HG03108 (cell line): ENCODE measurements at regions not wholly inside any gene's neighbourhood (a gene's known extent, or its start where the extent isn't known, plus 50 kb on each side); places are given as distances from the start of the nearest gene placed in this dataset.

Source experiments
- ATAC-seq: cut with Tn5 transposase; IDR thresholded peaks from one replicate; pipeline ENCODE4 v1.9.1; 2021; ENCODE audit warnings: moderate library complexity; ENCODE audit not compliant: unreplicated experiment

DNA sequence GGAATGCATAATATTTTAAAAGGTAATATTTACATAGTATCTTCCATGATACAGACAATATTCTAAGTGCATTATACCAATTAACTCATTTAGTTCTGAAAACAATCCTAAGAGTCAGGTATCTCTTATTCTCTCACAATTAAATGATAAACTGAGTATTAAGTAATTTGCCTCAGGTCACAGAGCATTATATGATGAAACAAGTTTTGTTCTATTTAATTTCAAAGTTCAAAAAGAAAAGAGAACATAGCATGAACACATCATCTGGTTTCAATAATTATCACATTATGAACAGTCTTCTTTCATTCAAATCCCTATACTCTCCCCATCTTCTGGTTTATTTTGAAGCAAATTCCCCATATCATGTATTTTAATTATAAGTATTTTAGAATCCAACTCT is 927.5 kb downstream of the ADGRL2 start:
- ATAC-seq: no peak

- ATAC-seq: no peak
Observed at GRCh38 chr1:82724246-82724645, 923.5 kb downstream of the ADGRL2 start.

DNA sequence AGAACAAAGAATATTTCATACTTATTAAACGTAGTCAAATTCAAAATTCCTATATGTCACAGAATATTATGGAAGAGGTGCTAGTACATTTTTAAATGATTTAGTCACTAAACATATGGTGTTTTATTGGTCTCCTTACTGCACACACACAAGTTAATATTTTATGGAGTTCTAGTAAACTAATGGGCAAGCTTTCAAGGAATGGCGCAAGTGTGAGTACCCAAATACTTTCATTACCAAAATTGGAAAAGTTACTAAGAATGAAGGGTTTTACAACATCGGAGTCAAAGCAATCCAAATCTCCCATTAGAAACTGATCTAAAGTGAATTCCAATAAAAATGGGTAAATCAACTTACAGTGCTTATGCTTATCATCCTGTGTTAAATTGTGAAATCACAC is 921.9 kb downstream of the ADGRL2 start:
- ATAC-seq: no peak

- no peak for ATAC-seq
Observed at GRCh38 chr1:82721702-82722101, 921.0 kb downstream of the ADGRL2 start.

DNA sequence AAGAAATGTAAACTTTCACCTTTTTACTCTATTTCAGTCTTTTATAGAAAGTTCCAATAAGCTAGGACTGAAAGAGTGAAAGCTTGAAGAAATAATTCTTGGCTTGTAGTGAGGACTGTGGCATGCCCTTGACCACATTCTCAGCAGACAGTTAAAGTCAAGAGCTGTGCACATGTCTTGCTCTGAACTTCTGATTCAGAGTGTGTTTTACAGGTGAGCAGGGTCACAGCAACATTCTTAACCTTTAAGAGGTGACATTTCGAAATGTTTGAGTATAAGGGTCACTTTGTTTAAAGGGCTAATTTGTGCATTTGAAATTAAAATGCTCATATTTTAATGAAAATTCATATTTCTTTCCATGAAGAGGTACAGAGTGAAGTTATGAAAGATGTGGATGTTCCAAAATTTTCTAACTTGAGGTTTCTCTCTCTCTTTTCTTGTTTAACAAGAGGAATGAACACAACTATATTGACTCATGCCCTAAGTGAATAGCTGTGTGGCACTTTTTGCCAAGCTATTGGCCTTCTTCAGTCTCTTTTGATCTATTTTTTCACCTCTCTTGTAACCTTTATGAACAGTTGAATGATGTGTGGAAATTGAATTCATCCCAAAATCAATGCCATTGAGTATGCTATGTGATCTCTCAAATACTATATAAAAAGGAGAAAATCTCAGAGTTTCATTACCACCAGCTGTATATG is 918.1 kb downstream of the ADGRL2 start:
- no peak for ATAC-seq

DNA sequence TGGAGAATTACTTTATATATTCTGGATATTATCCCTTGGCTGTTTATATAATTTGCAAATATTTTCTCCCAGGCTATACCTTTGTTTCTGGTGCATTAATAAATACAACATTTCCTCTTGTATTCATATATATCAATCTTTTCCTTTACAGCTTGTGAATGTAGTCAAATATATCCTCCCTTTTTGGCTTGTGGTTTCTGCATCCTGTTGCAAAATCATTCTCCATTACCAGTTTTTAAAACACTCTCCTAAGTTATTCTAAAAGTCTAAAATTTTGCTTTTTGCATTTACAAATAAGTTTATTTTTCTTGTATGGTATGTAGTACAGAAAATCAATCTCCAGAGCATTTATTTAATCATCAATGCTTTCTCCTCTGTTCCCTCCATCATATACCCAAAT is 909.4 kb downstream of the ADGRL2 start:
- ATAC-seq: no peak

DNA sequence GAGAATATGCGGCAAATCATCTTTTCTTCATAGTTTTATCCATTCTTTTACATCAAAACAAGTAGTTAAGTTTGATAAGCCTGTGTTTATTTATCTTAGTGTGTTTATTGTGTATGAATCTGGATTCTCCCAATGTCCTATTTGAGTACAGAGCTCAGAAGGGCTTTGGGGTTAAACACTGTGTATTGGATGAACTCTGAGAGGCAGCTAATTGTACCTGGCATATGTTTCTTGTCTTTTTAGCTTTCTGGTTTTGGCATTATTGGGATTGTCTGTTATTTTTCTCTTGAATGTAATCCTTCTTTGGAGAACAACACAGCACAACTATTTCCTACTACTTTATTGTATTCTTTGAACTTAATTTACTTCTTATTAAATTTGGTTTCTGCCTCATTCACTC is 906.9 kb downstream of the ADGRL2 start:
- no peak for ATAC-seq

- ATAC-seq: no peak
Observed at GRCh38 chr1:82706741-82707140, 906.0 kb downstream of the ADGRL2 start.

GRCh38 chr1:82704966-82705365 is 904.2 kb downstream of the ADGRL2 start:
- ATAC-seq: no peak

- ATAC-seq: no peak
Observed at GRCh38 chr1:82704393-82704792, 903.7 kb downstream of the ADGRL2 start.

DNA sequence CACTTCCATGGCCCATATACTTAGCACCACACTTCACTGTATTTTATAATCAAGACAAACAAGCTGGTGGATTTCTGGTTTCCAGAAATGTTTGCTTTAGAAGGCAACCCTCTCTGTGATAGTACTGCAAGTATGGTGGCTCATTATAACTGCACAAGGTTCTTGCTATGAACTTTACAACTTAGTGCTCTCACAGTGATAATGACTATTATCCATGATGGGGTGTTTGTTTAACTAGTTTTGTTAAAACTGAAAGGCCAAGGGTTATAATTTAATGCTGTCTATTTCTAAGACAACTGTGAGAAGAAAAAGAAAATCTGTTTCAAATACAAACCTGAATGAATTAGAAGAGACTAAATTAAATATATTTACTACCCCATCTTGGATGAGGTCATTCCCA is 903.2 kb downstream of the ADGRL2 start:
- no peak for ATAC-seq

DNA sequence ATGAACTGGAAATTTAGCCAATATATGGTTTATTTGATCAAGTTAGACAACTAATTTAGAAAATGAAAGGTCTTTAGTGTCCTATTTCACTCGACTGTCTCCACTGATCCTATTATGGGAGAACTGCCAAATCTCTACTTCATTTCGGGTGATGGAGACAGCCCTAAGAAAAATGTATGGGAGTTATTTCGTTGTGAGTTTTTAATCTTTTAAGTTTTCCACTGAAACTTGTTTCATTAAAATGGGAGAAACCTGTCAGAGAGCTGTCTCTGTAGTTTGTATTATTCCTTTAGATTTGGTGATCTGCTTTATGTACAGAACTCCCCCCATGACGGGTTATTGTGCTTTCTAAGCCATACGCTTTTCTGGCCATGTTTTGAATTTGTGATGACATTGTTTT is 899.7 kb downstream of the ADGRL2 start:
- ATAC-seq: no peak

GRCh38 chr1:82697965-82698364 is 897.2 kb downstream of the ADGRL2 start:
- no peak for ATAC-seq

- no peak for ATAC-seq
Observed at GRCh38 chr1:82695443-82695842, 894.7 kb downstream of the ADGRL2 start.

- ATAC-seq: no peak
Observed at GRCh38 chr1:82690411-82690810, 889.7 kb downstream of the ADGRL2 start.

DNA sequence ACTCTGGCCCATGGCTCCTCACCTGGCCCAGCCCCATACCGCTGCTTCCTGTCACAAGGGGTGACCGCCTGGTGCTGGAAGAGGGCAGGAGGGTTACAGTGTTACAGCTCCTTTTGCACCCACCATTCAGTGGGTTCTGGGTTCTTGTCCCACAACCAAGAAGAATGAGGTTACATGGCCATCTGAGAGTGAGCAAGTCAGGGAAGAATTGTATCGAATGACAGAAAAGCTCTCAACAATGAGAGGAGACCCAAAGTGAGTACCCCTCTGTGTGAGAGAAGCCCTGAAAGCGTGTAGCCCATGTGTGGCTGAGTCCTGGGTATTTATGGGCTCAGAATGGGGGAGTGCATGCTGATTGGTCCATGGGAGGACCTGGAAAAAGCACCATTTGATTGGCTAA is 888.5 kb downstream of the ADGRL2 start:
- no peak for ATAC-seq

DNA sequence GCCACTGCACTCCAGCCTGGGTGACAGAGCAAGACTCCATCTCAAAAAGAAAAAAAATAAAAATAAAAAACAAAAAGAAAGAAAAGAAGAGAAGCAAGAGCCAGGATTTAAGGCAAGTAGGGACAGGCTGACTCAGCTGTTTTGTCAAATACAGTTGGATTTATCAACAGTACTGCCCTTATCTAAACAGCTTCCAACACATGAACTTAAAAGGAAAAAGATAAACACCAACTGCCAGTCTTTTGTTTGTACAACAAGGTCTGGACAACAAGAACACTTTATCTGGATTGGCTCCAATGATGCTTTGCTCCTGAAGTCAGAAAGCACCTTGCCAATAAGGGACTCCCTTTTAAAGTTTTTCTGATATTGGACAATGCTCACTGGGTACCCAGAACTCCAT is 886.0 kb downstream of the ADGRL2 start:
- ATAC-seq: no peak

GRCh38 chr1:82646888-82647287 is 846.2 kb downstream of the ADGRL2 start:
- ATAC-seq: no peak

DNA sequence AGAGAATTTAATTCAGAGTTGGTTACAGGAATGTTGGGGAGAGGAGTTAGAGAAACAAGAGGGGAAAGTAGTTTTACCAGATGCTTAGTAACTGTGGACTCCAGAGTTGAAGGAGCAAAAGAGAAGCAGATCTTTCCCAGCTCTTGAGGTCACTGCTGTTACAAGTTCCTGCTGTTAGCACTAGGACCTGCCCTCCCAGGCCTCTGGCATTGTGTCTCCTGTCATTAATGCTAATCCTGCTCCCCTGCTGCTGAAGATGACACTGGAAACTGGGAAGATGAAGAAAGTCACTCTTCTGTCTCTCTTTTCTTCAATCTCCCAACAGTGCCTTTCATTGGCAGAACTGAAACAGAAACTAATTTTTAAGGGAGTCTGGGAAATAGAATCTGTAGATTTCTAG is 845.6 kb downstream of the ADGRL2 start:
- no peak for ATAC-seq

GRCh38 chr1:82644186-82644915 is 843.6 kb downstream of the ADGRL2 start:
- ATAC-seq: no peak

DNA sequence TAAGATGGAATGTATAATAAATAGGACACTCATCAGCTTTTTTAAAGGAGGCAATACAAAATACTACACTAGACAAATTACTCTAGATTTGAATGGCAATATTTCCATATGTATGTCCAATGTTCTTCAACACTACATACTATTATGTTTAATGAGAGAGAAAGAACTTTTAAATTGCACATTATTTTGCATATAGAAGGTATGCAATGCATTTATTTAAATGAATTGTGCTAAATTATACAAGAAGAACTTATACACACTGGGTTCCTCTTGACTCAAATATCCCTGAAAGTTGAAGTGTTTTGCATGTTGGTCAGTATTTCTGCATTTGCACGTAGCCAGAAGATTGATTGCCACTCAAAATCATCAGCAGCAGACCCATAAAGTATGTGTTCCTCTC is 839.6 kb downstream of the ADGRL2 start:
- ATAC-seq: no peak

DNA sequence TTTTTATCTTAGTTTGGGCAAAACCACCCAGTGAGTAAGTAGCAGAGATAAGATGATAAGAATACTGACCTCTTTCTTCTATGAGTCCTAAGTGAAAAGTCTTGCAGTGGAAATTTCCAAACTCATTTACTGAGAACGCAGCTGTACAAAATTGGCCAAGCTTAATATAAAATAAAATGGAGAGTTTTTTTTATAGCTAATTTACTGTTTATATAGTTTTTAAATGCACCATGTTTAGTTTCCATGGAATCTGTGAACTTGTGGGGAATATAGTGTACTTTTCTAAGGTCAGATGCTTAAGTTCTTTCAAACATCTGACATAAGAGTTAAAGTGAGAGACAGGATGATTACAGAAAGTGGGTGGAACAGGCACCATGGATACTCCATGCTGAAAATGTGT is 833.5 kb downstream of the ADGRL2 start:
- ATAC-seq: no peak

DNA sequence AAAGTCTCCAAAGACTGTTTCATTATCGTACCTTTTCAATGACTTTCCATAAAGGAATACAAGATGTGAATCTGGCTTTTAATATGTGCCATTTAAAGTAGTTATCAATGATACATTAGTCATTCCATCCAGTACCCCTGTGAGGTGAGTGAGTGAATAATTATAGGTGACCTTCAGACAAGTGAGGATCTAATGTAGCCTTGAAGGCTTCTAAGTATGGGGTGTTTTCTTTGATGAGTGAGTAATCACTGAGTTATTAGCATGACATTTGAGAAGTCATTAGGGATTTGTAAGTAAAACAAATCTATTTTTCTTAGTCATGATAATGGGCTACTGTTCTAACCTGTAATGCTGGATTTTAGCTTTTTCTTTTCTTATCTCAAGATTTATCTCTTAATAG is 831.4 kb downstream of the ADGRL2 start:
- ATAC-seq: no peak
